NT2/D1 (cell line): ENCODE measurements at regions not wholly inside any gene's neighbourhood (a gene's known extent, or its start where the extent isn't known, plus 50 kb on each side); places are given as distances from the start of the nearest gene placed in this dataset.

ENCODE experiments used
- SUZ12 ChIP-seq: IDR thresholded peaks from 2 replicates; pipeline ENCODE4 v1.6.1; 2011; ENCODE audit not compliant: insufficient read length, insufficient read depth; ENCODE audit errors: extremely low read depth
- YY1 ChIP-seq: IDR thresholded peaks from 2 replicates; pipeline ENCODE4 v1.6.1; 2011; ENCODE audit not compliant: insufficient read length, insufficient read depth
- ZNF274 ChIP-seq: IDR thresholded peaks from 2 replicates; pipeline ENCODE4 v1.6.1; 2011; ENCODE audit warnings: mild to moderate bottlenecking, low read depth, low read length

GRCh38 chr11:37947821-37948220 lies 1349.8 kb upstream of the RAG2 start:
- TF ChIP-seq SUZ12: no peak
- TF ChIP-seq YY1: no peak
- TF ChIP-seq ZNF274: no peak
